ENCODE measurements at regions not wholly inside any gene's neighbourhood (a gene's known extent, or its start where the extent isn't known, plus 50 kb on each side); places are given as distances from the start of the nearest gene placed in this dataset.

GRCh38 chr4:124178449-124179021 is 534.0 kb downstream of the ANKRD50 start:
- no peak for DNase-seq (ENCODE audit: low read depth)

DNA sequence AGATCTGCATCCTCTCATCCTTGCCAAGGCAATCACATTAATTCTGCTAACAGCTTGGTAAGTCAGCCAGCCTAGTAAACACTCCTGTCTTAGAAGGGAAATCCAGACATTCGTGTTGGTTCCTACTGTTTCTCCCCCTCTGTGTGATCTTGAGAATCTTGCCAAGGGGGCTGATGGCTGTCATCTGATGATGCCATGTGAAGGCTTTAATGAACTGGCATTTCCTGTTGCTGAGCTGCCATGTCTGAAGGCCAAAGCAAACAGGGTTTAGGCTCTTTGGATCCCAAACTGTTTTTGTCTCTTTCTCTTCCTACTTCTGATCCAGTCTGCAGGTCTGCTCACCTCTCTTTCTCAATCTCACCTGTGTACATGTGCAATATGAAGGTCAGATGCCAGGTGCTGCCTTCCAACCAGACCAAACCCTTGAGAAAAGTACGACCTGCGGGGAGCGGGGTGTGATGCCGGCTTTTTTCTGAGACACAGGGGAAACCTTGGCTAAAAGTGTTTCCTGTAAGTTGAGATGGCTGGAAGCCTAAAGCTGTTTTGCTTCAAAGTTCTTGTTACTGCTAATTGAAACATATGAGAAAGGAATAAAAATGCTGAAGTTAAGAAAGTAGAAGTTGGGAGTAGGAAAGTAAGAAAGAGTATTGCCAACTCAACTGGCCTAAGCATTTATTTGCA is 532.9 kb downstream of the ANKRD50 start:
- no peak for DNase-seq (ENCODE audit: low read depth)

DNA sequence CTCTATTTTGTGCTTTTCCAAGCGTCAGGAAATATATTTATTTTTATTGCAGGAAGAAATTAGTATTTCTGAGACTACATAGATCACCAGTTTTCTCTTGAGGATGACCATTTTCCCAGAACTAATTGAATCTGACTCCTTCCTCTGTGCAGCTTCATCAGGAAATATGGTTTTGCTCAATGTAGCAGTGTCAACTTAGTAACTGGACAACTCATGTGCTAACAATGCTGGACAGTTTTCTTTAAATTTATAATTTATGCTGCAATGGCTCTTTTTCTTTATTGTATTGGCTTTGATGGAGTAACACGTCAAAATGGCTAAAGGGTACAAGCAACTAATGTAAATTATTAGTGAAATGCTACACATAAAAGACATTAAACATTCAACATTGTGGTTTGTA is 531.5 kb downstream of the ANKRD50 start:
- DNase-seq (ENCODE audit: low read depth), result no peak

DNA sequence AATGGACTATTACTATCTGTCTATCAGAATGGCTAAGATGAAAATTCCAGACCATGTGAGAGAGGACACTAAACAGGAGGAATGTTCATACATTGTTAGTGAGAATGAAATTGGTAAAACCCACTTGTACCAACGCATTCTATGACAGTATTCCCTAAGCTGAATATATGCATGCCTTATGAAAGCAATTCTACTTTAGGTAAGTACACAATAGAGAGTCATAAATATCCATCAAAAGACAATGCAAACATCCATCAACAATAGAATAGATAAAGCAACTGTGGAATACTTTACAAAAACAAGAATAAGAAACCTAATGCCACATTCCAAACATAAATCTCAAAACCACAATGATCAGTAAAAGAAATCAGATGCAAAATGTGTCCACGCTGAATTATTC is 529.3 kb downstream of the ANKRD50 start:
- DNase-seq (ENCODE audit: low read depth), result no peak

DNA sequence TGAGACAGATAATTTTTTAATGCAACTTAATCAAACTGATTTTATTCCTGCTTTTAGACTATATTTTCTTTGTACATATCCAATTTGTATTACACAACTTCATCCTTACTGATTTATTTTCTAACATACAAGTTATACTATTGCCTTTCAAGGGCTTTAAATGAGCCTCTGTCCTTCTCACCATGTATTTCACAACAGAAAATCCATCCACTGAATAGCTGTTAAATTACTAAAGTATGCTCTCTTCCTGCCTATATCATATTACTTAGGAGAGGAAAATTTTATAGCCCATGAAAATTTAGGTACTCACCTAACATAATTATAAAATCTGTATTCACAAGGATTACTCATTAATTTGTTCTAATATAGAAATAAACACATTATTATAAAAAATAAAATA is 528.6 kb downstream of the ANKRD50 start:
- no peak for DNase-seq (ENCODE audit: low read depth)

- DNase-seq (ENCODE audit: low read depth), result no peak
These were observed 527.7 kb downstream of the ANKRD50 start for GRCh38 chr4:124184792-124185191.

- DNase-seq (ENCODE audit: low read depth), result no peak
These were observed 523.9 kb downstream of the ANKRD50 start for GRCh38 chr4:124188595-124188994.

DNA sequence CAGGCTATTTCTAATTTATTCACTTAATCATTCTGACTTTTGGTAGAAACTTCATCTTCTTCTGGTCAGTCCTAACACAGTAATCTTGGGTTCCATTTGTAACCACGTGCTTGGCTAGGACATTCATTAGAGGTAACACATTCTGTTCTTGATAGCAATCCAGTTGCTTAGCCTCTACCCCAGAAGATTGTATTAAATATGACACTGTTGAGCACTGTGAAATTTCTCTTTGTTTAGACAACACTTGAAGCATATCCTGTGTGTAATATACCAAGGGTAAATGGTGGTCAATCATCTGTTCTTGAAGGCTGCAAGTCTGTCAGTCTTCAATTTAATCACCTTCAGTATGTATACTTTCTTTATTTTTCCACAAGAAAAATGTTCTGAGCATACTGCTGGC is 523.0 kb downstream of the ANKRD50 start:
- DNase-seq (ENCODE audit: low read depth), result no peak

DNA sequence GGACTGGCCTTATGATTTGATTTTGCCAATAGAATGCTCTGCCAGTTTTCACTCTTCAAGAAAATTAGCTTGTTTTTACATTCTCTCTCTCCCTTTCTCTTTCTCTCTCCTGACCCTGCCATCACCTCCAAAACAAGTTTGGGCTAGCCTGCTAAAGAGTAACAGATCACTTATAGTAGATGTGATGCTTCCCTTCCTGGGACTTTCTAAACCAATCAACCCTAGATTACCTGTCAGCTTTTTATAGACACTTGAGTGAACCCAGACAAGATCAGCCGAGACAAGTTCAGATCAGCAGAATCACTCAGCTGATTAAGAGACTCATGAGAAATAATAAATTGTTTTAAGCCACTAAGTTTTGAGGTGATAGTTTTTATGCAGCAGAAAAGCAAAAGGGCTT is 521.2 kb downstream of the ANKRD50 start:
- no peak for DNase-seq (ENCODE audit: low read depth)

DNA sequence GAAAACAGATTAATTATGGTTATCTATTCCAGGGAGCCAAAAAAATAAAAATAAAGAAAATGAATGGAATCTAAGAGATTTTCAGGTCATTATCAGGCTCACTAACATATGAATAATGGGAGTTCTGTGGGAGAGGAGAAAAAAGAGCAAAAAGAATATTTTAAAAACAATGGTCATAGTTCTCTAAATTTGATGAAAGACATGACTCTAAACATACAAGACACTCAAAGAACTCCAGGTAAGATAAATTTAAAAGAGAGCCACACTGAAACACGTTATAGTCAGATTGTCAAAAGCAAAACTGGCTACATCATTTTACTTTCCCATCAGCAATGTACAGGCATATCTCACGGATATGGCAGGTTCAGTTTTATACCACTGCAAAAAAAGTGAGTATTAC is 520.0 kb downstream of the ANKRD50 start:
- DNase-seq (ENCODE audit: low read depth), result no peak

GRCh38 chr4:124199185-124199584 is 513.3 kb downstream of the ANKRD50 start:
- no peak for DNase-seq (ENCODE audit: low read depth)

DNA sequence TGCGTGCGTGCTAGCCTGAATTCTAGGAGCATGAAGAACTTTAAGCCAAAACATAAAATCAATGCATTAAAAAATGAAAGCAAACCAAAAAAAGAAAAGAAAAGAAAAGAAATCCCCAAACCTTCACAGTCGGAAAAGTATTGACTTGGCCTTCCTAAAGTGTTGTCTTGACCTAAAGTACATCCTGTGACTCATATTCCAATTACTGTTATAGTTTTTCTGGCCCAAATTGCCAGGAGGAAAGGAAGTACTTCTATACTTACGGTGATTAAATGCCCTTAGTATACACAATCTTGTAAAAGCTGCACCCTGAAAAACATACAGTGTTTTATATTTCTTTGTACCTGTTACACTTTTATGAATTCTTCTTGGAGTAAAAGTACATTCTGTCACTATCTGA is 512.8 kb downstream of the ANKRD50 start:
- DNase-seq (ENCODE audit: low read depth), result no peak

DNA sequence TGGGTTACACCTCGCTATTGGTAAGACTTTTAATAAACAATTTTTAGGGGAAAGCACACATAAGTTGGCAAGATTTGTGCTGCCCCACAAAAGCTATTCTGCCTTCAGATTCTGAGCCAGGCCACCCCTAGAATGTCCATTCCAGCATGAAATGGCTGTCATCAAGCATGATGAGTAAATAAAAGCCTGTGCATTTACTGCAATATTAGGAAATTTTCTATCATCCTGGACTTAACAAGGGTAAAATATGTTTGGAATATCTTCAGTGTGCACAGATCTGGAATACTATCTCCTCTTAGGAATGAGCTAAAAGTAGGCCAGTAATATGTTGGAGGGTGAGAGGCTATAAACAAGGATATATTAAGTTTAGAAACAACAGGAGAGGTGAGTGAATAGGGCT is 510.9 kb downstream of the ANKRD50 start:
- no peak for DNase-seq (ENCODE audit: low read depth)

- DNase-seq (ENCODE audit: low read depth), result no peak
These were observed 510.4 kb downstream of the ANKRD50 start for GRCh38 chr4:124202099-124202498.

DNA sequence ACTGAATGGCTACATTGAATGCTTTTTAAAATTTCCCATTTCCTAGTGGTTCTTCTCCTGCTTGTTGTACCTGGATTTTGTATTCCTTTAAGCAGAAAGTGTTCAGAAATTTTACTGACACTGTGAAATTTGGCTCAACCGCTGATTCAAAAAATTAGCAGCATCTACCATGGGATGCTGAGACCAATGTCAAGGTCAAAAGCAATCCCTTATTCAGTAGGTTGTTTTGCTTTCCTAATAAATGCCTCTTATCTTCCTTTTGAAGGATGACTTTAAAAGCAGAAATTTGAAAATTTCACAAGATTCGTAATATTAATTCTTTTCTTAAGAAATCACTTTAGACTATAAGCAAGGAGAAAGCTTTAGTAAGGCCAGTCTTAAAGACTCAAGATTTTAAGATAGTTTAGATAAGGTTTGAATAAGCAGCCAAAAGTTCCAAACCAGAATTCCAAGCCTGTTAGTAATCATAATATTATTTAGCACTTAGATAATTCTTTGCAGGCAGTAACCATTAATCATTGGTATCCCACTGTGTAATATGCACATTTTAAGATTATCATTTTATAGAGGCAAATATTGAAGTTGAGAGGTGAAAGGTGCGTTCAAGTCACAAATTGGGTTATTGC is 508.8 kb downstream of the ANKRD50 start:
- DNase-seq (ENCODE audit: low read depth), result no peak

GRCh38 chr4:124206779-124207605 is 505.5 kb downstream of the ANKRD50 start:
- no peak for DNase-seq (ENCODE audit: low read depth)

DNA sequence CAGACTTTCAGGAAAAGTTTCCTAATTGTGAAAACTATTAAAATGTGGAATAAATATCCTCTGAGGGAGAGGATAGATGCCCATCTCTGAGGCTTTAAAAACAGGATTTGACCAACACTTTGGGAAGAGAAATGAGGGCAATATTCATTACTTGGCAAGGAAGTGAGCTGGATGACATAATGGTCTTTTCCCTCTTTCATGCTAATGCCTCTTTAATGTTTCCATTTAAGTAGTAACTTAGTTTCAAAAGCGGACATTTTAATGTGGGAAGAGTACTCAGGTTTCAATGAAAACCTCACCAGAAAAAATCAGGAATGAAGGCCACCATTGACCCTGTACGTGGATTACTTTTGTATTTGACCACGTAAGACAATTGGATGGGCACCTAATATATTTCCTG is 503.3 kb downstream of the ANKRD50 start:
- DNase-seq (ENCODE audit: low read depth), result no peak

DNA sequence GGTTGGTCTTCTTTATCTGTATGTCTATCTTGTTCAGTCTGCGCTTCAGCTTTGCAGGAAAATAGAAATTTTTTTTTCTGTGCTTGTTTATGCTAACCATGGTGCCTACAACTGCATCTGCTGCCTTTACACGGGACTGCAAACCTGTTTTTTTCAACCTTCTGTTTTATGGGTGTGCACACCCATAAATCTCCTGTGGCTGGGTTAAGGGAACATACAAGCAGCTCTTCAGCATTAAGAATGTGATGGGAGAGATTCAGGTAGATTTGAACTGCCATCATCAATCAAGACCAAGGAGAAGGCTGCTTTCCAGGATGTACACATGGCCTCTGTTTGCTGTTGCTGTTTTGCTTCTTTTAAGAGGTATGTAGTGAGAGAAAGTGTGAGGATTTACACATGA is 502.9 kb downstream of the ANKRD50 start:
- no peak for DNase-seq (ENCODE audit: low read depth)

- DNase-seq (ENCODE audit: low read depth), result no peak
These were observed 501.8 kb downstream of the ANKRD50 start for GRCh38 chr4:124210746-124211145.

GRCh38 chr4:124212815-124213630 is 499.5 kb downstream of the ANKRD50 start:
- no peak for DNase-seq (ENCODE audit: low read depth)

DNA sequence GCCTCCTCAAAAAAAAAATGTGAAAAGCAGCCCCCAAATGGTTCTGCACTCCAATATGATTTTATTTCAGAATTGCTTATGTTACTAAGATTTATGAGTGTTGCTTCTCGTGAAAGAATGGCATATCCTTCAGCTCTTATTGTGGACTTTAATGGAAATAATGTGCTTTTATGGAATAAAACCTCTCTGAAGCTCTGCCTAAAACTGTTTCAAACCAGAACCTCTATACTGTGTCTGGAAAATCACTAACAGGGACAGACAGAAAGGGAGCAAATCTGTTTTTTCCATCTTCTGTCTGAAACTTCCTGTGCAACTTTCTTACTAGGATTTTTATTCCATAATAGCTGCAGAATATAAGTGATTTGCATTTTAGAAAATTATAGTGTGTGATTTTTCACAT is 493.1 kb downstream of the ANKRD50 start:
- DNase-seq (ENCODE audit: low read depth), result no peak

DNA sequence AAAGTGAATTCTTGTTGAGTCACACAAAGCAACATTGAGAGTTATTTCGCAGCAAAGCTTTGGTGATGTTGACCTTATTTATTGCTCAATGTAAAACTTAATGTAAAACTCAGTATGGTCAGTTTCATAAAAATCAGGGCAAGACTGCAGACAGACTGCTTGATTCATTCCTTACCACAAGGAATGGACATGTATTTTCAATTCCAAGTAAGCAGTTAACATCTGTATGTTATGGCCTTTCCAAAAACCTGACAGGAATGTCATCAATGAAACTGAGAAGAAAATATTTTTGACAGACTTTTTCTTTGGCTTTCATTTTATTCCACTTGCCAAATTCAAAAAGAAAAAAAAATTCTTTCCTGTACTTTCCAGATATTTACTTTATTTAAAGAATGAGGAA is 488.3 kb downstream of the ANKRD50 start:
- DNase-seq (ENCODE audit: low read depth), result no peak
